ENCODE measurements at regions not wholly inside any gene's neighbourhood (a gene's known extent, or its start where the extent isn't known, plus 50 kb on each side); places are given as distances from the start of the nearest gene placed in this dataset.

DNA sequence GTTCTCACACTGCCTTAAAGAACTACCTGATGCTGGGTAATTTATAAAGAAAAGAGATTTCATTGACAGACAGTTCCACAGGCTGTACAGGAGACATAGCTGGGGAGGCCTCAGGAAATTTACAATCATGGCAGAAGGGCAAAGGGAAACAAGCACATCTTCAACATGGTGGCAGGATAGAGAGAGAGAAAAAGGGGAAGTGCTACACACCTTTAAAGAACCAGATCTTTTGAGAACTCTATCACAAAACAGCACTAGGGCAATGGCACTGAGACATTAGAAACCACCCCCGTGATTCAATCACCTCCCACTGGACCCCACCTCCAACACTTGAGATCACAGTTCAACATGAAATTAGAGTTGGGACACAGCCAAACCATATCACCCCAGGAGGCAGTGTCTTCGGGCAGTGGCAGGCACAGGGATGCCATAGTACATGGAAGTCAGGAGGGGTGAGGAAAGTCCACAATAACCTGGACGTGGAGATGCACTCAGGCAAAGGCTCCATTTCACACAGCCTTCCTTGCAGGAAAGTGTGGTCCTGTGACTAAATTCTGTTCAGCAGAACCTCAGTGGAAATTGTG, 120.4 kb upstream of the SERPINE2 start:
- no peaks in the 10 kb centered on the region for H3K9me3 ChIP-seq (ENCODE audit: low read depth)
- H3K4me2 ChIP-seq = no peak overlapping the region
- no peak for TF ChIP-seq EZH2phosphoT487 (IDR thresholded peaks at IDR 0.05)
- TF ChIP-seq EZH2 (IDR thresholded peaks at IDR 0.05) = no peak
- TF ChIP-seq, protein P1, sequence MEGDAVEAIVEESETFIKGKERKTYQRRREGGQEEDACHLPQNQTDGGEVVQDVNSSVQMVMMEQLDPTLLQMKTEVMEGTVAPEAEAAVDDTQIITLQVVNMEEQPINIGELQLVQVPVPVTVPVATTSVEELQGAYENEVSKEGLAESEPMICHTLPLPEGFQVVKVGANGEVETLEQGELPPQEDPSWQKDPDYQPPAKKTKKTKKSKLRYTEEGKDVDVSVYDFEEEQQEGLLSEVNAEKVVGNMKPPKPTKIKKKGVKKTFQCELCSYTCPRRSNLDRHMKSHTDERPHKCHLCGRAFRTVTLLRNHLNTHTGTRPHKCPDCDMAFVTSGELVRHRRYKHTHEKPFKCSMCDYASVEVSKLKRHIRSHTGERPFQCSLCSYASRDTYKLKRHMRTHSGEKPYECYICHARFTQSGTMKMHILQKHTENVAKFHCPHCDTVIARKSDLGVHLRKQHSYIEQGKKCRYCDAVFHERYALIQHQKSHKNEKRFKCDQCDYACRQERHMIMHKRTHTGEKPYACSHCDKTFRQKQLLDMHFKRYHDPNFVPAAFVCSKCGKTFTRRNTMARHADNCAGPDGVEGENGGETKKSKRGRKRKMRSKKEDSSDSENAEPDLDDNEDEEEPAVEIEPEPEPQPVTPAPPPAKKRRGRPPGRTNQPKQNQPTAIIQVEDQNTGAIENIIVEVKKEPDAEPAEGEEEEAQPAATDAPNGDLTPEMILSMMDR (IDR thresholded peaks at IDR 0.05) = no peak
- Mint-ChIP-seq H3K27me3 (ENCODE audit: insufficient read depth, low read depth) (no peaks in the 10 kb centered on the region), H3K4me3 (no peak overlapping the region), H3K36me3 (no peaks in the 10 kb centered on the region), H3K27ac (no peak overlapping the region), H3K4me1 (no peaks in the 10 kb centered on the region), H3K9me3 (no peaks in the 10 kb centered on the region)
- H3K27me3 ChIP-seq = no peaks in the 10 kb centered on the region
- H3K36me3 ChIP-seq = no peaks in the 10 kb centered on the region
- no peaks in the 10 kb centered on the region for H3F3A ChIP-seq (ENCODE audit: low read depth)
- H3K4me3 ChIP-seq = no peak overlapping the region
- H3K79me2 ChIP-seq (ENCODE audit: low read depth) = no peaks in the 10 kb centered on the region
- DNase-seq (ENCODE audit: low spot score) = no peak
- H3K9ac ChIP-seq = no peak overlapping the region
- no peaks in the 10 kb centered on the region for H3K4me1 ChIP-seq
- H2AFZ ChIP-seq (replicated peaks) = no peak overlapping the region
- H3K27ac ChIP-seq = no peak overlapping the region
- H4K20me1 ChIP-seq (ENCODE audit: low read depth) = no peaks in the 10 kb centered on the region

DNA sequence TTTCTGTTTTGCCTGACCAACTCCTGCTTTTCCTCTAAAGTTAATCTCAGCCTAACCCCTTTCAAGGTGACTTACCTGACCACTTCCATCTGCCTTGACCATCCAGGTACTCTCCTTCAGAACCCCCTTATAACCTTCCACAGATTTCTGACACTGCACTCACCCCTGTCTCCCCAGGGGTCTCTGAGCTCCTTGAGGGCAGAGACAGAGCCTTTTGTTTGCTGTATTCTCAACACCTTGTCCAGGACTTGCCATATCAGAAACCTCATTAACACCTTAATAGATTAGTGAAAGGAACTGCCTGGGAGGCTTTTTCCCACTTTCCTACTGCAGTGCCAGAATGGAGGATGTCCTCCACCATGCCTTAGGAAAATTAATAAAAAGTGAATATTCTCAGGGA, 119.7 kb upstream of the SERPINE2 start:
- Histone ChIP-seq H3K4me1 (no peaks in the 10 kb centered on the region), H3K27ac (no peak overlapping the region), H3K4me3 (no peak overlapping the region), H3K4me2 (no peak overlapping the region), H3K27me3 (no peaks in the 10 kb centered on the region), H3K9ac (no peak overlapping the region), H3K9me3 (ENCODE audit: low read depth) (no peaks in the 10 kb centered on the region), H4K20me1 (ENCODE audit: low read depth) (no peaks in the 10 kb centered on the region), H3K36me3 (no peaks in the 10 kb centered on the region), H2AFZ (replicated peaks) (no peak overlapping the region), H3K79me2 (ENCODE audit: low read depth) (no peaks in the 10 kb centered on the region), H3F3A (ENCODE audit: low read depth) (no peaks in the 10 kb centered on the region)
- H3K36me3 Mint-ChIP-seq = no peaks in the 10 kb centered on the region
- H3K27ac Mint-ChIP-seq = no peak overlapping the region
- no peak overlapping the region for H3K4me3 Mint-ChIP-seq
- TF ChIP-seq EZH2phosphoT487 (IDR thresholded peaks at IDR 0.05) (no peak), EZH2 (IDR thresholded peaks at IDR 0.05) (no peak)
- TF ChIP-seq, protein P1 (IDR thresholded peaks at IDR 0.05) = no peak
- no peak for DNase-seq (ENCODE audit: low spot score)
- no peaks in the 10 kb centered on the region for H3K4me1 Mint-ChIP-seq
- no peaks in the 10 kb centered on the region for H3K27me3 Mint-ChIP-seq (ENCODE audit: insufficient read depth, low read depth)
- no peaks in the 10 kb centered on the region for H3K9me3 Mint-ChIP-seq

DNA sequence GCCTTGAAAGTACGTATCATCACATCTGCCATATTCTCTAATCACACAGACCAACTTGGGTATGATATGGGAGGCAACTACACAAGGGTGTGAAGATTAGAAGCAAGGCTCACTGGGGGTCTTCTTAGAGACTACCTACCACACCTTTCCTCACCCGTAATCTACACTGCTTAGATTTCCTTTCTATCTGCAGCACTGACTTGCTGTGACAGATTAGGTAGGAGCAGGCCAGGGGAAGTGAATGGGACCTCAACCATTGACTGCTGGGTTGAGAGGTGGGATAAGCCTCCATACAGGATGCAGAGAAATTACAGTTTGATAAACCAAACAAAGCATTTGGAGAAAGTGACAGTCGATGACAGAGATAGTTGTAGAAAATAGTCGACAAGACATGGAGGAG, 119.0 kb upstream of the SERPINE2 start:
- no peak overlapping the region for H3K9ac ChIP-seq
- no peaks in the 10 kb centered on the region for H3K27me3 Mint-ChIP-seq (ENCODE audit: insufficient read depth, low read depth)
- no peaks in the 10 kb centered on the region for H3K4me1 Mint-ChIP-seq
- H4K20me1 ChIP-seq (ENCODE audit: low read depth) = no peaks in the 10 kb centered on the region
- H3K4me2 ChIP-seq = no peak overlapping the region
- H3K36me3 Mint-ChIP-seq = no peaks in the 10 kb centered on the region
- DNase-seq (ENCODE audit: low spot score) = no peak
- no peaks in the 10 kb centered on the region for H3K9me3 ChIP-seq (ENCODE audit: low read depth)
- no peaks in the 10 kb centered on the region for H3K79me2 ChIP-seq (ENCODE audit: low read depth)
- no peak overlapping the region for H3K4me3 Mint-ChIP-seq
- H2AFZ ChIP-seq (replicated peaks) = no peak overlapping the region
- TF ChIP-seq EZH2phosphoT487 (IDR thresholded peaks at IDR 0.05) (no peak), EZH2 (IDR thresholded peaks at IDR 0.05) (no peak)
- TF ChIP-seq, protein P1 (IDR thresholded peaks at IDR 0.05) = no peak
- H3K27me3 ChIP-seq = no peaks in the 10 kb centered on the region
- no peak overlapping the region for H3K27ac ChIP-seq
- no peaks in the 10 kb centered on the region for H3K4me1 ChIP-seq
- no peak overlapping the region for H3K4me3 ChIP-seq
- H3K9me3 Mint-ChIP-seq = no peaks in the 10 kb centered on the region
- H3F3A ChIP-seq (ENCODE audit: low read depth) = no peaks in the 10 kb centered on the region
- no peaks in the 10 kb centered on the region for H3K36me3 ChIP-seq
- no peak overlapping the region for H3K27ac Mint-ChIP-seq
